ENCODE measurements at regions not wholly inside any gene's neighbourhood (a gene's known extent, or its start where the extent isn't known, plus 50 kb on each side); places are given as distances from the start of the nearest gene placed in this dataset.
A peak's percentile ranks its signal among the peaks of the same experiment; 100 is the strongest.

- peaks cover 80% of the 10 kb centered on the region for H3K36me3 Mint-ChIP-seq (ENCODE audit: insufficient read depth, unreplicated experiment)
- POLR2A ChIA-PET, result interaction anchor here (0.6 kb wide), 1 partner anchor 62 kb away, joined by 3 read pairs; no protein-coding TSS in a partner anchor
- intact Hi-C loops (cut with micrococcal nuclease), result no loop called here
Measured at GRCh38 chr17:72396121-72396520, 275.3 kb downstream of the SOX9 start.

GRCh38 chr17:72397223-72397667 lies 276.4 kb downstream of the SOX9 start:
- peaks cover 18% of the 10 kb centered on the region for H3K4me1 Mint-ChIP-seq (ENCODE audit: insufficient read depth, unreplicated experiment)
- intact Hi-C loops (cut with micrococcal nuclease), result no loop called here
- DNase-seq (ENCODE audit: unreplicated experiment), result no peak
- no peaks in the 10 kb centered on the region for H3K9me3 Mint-ChIP-seq (ENCODE audit: unreplicated experiment)
- no peaks in the 10 kb centered on the region for H3K27me3 Mint-ChIP-seq (ENCODE audit: insufficient read depth, unreplicated experiment)
- no peak overlapping the region for H3K4me3 Mint-ChIP-seq (ENCODE audit: unreplicated experiment)
- peak overlapping the region; percentile 26 for H3K27ac Mint-ChIP-seq (ENCODE audit: low read depth, unreplicated experiment)
- CTCF ChIA-PET, result no interaction called here
- TF ChIP-seq CTCF (IDR thresholded peaks at IDR 0.05; ENCODE audit: unreplicated experiment), result no peak
- POLR2A ChIA-PET, result no interaction called here
- H3K36me3 Mint-ChIP-seq (ENCODE audit: insufficient read depth, unreplicated experiment), result peaks cover 87% of the 10 kb centered on the region
- BruUV-seq (replicated peaks), result no TSS peak

More at GRCh38 chr17:72396121-72396520, 275.3 kb downstream of the SOX9 start:
- H3K27me3 Mint-ChIP-seq (ENCODE audit: insufficient read depth, unreplicated experiment), result no peaks in the 10 kb centered on the region
- no peak for DNase-seq (ENCODE audit: unreplicated experiment)
- no peak overlapping the region for H3K27ac Mint-ChIP-seq (ENCODE audit: low read depth, unreplicated experiment)
- no peak overlapping the region for H3K4me3 Mint-ChIP-seq (ENCODE audit: unreplicated experiment)
- no peak for TF ChIP-seq CTCF (IDR thresholded peaks at IDR 0.05; ENCODE audit: unreplicated experiment)
- H3K9me3 Mint-ChIP-seq (ENCODE audit: unreplicated experiment), result no peaks in the 10 kb centered on the region
- peaks cover 28% of the 10 kb centered on the region for H3K4me1 Mint-ChIP-seq (ENCODE audit: insufficient read depth, unreplicated experiment)
- CTCF ChIA-PET, result interaction anchor here (0.6 to 1.7 kb wide), 2 partner anchors 17 to 284 kb away, joined by 3 read pairs; no protein-coding TSS in a partner anchor
- no TSS peak for BruUV-seq (replicated peaks)

GRCh38 chr17:72397687-72398086 lies 276.9 kb downstream of the SOX9 start:
- no peak overlapping the region for H3K4me3 Mint-ChIP-seq (ENCODE audit: unreplicated experiment)

GRCh38 chr17:72399023-72399607 lies 278.3 kb downstream of the SOX9 start:
- Mint-ChIP-seq H3K9me3 (ENCODE audit: unreplicated experiment) (no peaks in the 10 kb centered on the region), H3K4me1 (ENCODE audit: insufficient read depth, unreplicated experiment) (peaks cover 10% of the 10 kb centered on the region), H3K4me3 (ENCODE audit: unreplicated experiment) (no peak overlapping the region), H3K36me3 (ENCODE audit: insufficient read depth, unreplicated experiment) (peaks cover 96% of the 10 kb centered on the region), H3K27me3 (ENCODE audit: insufficient read depth, unreplicated experiment) (no peaks in the 10 kb centered on the region), H3K27ac (ENCODE audit: low read depth, unreplicated experiment) (no peak overlapping the region)
- POLR2A ChIA-PET, result no interaction called here
- intact Hi-C loops (cut with micrococcal nuclease), result no loop called here
- CTCF ChIA-PET, result interaction anchor here (0.6 kb wide), 1 partner anchor 43 kb away, joined by 3 read pairs; no protein-coding TSS in a partner anchor
- TF ChIP-seq CTCF (IDR thresholded peaks at IDR 0.05; ENCODE audit: unreplicated experiment), result no peak
- no peak for DNase-seq (ENCODE audit: unreplicated experiment)
- BruUV-seq (replicated peaks), result no TSS peak

More at GRCh38 chr17:72397687-72398086, 276.9 kb downstream of the SOX9 start:
- no peak for TF ChIP-seq CTCF (IDR thresholded peaks at IDR 0.05; ENCODE audit: unreplicated experiment)
- CTCF ChIA-PET, result no interaction called here
- Mint-ChIP-seq H3K27me3 (ENCODE audit: insufficient read depth, unreplicated experiment) (no peaks in the 10 kb centered on the region), H3K4me1 (ENCODE audit: insufficient read depth, unreplicated experiment) (peaks cover 18% of the 10 kb centered on the region), H3K27ac (ENCODE audit: low read depth, unreplicated experiment) (peak overlapping the region; percentile 26), H3K36me3 (ENCODE audit: insufficient read depth, unreplicated experiment) (peaks cover 90% of the 10 kb centered on the region), H3K9me3 (ENCODE audit: unreplicated experiment) (no peaks in the 10 kb centered on the region)
- BruUV-seq (replicated peaks), result no TSS peak
- peak; percentile 48 for DNase-seq (ENCODE audit: unreplicated experiment)
- POLR2A ChIA-PET, result no interaction called here
- intact Hi-C loops (cut with micrococcal nuclease), result no loop called here
